Stimulated activated CD8-positive, alpha-beta memory T cell treated with anti-CD3 and anti-CD28 coated beads, Interleukin-4, amount 100 ng/mL, for 1 hour (primary cell): ENCODE measurements at regions not wholly inside any gene's neighbourhood (a gene's known extent, or its start where the extent isn't known, plus 50 kb on each side); places are given as distances from the start of the nearest gene placed in this dataset.
"Not testable (repeated sequence)": the region's sequence is repeated elsewhere in the genome, so short reads cannot be mapped to it uniquely, and the experiment has no call there.

ENCODE experiments used
- DNase-seq, 2 donors: peaks; one replicate each; pipeline ENCODE4 v3.0.0-alpha.2; 2020; ENCODE audit warnings: low read depth in 2 of 2, low spot score in 1 of 2

DNA sequence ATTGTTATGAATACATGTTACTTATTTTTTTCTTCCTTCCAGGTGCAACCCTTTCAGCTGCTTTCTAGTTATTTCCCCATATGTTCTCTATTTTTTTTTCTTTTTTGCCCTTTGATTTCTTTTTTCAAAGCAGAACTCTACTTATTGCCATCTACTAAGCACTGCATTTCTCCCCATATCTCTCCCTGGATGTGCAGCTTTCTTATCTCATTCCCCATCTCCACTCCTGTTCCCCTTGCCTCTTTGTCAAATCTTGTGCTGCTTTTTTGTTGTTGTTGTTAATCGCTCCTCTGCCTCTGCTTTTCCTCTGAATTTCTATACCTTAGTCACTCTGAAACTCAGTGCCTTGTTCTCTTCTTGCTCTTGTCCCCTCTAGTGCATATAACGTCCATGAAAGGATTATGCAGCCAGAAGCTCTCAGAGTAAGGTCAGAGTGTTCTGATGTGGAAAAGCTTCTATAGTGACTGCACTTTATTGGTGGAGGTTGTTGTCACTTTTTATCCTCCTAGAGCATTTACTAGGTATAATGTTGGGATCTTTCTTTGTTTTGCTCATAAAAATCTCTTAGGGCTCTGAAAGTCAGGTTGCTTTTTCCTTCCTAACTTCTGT is 51.1 kb upstream of the JADE1 start:
- no peak for DNase-seq

DNA sequence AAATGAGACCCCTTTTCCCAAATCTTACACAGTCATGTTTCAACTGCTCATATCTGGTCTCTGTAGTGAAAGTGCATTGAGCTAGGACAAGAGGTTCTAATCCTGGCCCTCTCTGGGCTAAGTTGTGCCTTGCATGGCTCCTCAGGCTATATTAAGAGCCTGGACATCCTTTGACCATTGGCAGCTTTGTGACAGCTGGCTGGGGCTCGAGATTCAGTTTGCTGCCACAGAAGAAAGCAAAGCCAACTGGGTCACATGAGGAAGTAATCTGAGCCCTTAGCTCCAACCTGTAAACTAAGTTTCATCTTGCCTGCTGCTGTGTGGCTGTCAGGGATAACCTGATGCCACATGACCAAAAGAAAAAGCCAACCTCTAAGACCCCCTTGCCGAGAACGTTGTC is 51.8 kb upstream of the JADE1 start:
- DNase-seq, result no peak

DNA sequence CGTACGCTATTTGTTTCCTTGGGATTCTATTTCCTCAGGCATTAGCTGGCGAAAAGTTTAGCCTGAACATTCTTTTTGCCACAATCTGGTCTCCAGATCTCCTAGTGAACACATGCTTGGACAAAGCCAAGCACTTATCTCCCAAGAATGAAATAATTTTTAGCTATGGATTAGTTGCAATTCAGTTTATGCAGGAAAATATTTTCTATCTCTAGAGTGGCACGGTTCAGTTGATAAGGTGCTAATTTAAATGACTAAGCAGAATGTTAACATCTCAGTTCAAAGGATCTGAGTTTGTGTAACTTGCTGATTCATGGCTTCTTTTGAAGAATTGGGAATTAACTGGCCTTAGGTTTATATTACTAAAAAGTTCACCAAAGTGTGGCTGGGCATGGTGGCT is 58.1 kb upstream of the JADE1 start:
- no peak for DNase-seq

DNA sequence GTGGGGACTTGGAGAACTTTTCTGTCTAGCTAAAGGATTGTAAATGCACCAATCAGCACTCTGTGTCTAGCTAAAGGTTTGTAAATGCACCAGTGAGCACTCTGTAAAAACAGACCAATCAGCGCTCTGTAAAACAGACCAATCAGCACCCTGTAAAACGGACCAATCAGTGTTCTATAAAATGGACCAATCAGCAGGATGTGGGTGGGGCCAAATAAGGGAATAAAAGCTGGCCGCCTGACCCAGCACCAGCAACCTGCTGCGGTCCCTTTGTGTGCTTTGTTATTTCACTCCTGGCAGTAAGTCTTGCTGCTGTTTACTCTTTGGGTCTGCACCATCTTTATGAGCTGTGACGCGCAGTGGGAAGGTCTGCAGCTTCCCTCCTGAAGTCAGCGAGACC is 67.8 kb upstream of the JADE1 start:
- not testable (repeated sequence) for DNase-seq

DNA sequence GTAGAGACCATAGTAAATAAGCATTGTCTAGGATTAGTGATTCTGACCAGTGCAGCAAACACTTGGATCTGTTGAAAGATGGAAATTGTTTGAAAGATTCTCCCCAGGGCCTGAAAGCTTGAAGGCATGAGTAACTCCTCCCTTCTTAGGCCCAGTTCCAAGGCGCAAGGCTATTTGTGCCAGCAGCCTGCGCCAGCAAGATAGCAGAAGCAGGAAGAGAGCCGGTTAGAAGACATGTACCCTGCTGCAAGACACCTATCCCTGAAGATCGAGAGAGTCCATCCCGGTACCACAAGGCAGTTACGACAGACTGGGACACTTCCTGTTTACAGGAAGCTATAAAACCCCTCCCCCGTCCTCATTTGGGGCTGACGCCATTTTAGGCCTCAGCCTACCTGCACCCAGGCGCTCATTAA is 72.4 kb upstream of the JADE1 start:
- DNase-seq, result no peak

DNA sequence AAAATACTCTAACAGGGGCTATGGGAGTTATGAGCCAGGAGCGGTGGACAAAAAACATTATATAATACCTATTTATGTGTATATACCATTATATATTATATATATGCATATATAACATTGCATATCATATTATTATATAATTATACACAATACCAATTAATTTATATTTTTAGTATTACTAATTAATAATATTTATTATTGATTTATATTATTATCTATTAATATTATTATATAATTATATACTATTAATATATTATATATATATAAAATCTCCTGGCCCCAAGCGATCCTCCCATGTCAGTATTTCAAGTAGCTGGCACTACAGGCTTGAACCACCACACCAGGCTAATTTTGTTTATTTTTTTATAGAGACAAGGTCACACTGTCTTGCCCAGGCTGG is 73.8 kb upstream of the JADE1 start:
- DNase-seq, result no peak

DNA sequence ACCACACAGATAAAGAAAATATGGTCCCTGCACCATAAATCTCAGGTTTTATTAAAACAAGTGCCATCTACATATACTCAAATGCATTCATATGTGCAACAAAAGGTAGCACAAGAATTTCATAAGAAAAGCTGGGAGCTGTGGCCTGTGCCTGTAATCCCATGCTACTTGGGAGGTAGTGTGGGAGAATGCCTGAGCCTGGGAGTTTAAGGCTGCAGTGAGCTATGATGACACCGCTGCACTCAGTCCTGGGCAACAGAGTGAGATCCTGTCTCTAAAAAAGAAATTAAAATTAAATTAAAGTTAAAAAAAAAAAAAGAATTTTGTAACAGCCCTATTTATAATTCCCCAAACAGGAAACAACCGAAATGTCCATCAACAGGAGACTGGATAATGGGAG is 81.3 kb upstream of the JADE1 start:
- DNase-seq, result no peak

DNA sequence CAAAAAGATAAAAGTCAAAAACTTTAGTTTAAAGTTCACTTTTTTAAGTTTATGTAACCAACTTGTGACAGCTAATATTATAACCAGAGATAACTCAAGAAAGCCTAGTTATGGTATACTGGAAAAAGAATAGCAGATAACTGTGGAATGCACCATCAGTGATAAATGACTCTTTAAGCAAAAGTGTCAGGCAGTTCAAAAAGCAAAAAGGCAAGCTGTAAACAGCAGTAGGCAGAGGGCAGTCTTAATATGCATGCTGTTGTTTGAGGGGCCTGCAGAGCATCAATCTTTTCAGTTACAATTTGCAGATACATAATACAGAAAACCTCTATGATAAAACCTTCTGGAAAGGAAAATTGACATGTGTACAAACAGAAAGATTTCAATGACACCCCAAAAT is 81.8 kb upstream of the JADE1 start:
- DNase-seq, result no peak

DNA sequence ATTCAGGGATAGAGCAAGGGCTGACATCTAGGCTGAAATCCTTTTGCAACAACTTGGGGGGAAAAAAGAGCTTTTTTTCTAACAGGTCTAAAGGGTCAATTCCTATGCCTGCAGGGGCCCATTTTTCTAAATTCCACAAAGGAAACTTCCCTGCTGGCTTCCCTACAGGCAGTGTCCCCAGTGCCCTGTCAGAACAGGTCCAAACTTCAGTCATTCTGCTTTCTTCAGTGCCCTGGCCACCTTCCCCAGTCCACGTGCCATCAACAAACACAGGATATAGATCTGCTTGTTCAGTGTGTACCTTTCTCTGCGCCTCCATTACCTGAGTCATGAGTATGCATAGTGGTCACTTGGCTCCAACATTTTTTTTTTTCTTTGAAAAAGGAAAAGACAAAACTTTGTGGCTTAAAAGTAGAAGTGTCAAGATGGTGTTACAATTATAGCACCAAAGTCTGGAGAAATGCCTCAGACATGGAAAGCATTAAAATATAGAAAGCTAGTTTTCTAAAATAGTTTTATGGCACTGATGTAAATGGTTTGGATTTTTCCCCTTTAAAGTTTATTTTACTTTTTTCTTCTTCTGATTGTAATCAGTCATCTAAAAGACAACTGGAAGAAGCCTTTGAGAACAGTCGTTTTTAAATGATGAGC is 84.0 kb upstream of the JADE1 start:
- no peak for DNase-seq

DNA sequence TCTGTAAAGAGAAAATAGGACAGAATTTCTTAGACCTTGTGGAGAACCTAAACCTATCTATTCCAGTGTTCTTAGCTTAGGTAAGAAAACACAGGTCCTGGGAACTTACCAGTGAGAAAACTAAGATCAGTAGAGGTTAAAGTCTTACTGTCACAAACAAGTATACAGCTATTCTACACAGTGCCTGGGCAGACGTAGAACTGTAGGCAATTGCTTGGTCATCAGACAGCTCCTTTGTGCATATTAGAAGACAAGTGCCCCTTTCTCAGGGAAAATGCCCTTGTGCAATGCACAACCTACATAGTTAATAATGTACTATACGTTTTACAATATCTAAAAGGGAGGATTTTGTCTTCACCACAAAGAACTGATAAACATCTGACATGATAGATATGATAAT is 86.6 kb upstream of the JADE1 start:
- DNase-seq, result no peak

DNA sequence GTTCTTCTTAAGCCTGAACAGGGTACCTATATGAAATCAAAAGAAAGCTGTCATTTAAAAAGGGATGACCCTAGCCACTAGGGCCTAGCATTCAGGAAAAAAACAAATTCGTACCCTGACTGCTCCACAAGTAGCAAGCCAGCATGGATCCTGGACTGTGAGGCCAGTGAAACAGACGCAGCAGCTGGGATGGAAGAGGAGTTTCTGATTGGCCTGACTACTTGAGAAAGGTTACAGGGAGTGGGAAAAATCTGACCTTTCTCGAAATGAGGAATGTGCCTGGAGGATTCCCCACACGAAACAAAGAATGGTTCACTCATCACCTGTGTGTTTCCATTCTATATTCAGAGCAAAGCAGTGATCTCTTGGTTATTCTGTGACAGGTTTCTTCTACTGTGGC is 87.6 kb upstream of the JADE1 start:
- DNase-seq, result no peak

DNA sequence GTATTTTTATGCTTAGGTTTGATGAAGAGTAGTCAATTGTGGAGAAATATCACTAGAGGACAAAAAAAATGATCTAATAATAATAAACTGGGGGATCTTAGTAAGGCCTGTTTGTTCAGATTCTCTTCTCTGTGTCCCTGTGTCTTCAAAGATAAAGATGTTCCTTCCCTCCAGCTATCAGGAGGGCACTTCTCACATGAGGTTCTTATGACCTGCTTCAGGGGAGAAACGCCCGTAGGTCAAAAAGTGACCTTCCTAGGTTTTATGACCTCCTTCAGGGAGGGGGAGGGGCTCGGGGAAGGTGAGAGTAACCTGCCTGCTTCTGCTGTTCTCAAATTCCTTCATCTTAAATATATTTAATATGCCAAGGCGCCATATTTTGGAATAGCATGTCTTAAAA is 89.2 kb upstream of the JADE1 start:
- no peak for DNase-seq

DNA sequence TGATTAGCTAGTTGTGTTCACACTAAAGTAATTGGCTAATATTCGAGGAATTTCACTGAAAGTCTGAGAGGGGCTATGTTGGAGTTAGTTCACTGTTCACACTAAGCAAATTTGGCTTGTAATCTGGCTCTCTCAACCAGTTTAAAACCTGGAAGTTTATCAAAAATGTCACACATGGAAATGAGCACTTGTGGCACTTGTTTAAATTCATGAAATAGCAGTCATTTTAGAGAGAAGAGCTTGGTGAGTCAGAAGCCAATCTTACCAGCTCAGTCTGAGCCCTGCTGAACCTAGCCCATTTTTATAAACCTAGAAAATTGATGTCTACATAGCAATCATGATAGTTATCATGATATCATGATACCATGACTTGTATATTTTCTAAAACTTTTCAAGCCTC is 90.7 kb upstream of the JADE1 start:
- DNase-seq, result no peak

DNA sequence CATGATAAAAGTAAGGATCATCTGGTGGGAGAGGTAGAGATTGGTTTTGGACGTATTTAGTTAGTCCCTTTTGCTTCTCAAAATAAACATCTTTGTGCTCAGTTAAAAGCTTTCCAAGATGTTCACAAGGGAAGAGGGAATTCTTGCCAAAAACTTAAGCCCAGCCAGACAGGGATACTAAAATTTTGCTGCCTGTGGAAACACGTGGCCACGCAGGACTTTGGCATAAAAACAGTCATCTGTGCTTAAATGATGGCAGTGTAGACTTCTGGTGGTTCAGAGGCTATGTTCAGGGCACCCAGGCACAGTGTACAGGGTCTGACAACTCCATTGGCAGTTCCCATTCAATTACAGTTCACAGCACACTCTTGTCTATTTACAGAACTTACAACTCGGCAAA is 93.2 kb upstream of the JADE1 start:
- DNase-seq, result no peak

DNA sequence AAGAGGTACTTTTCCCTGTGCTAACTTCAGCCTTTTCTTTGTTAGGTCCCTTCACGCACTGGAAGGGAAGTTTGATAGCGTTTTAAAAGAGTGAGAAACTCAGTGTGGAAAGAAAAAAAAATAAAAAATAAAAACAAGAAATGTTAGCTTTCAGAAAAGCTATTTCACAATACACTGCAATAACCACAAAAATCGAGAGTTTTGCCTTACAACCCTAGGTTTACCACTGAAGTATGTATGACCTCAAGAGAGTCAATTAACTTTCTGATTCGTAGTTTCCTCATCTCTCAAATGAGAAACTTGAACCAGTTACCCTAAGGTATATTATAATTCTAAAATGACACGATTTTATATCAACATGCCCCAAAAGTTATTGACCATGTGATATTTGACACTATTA is 93.9 kb upstream of the JADE1 start:
- no peak for DNase-seq

DNA sequence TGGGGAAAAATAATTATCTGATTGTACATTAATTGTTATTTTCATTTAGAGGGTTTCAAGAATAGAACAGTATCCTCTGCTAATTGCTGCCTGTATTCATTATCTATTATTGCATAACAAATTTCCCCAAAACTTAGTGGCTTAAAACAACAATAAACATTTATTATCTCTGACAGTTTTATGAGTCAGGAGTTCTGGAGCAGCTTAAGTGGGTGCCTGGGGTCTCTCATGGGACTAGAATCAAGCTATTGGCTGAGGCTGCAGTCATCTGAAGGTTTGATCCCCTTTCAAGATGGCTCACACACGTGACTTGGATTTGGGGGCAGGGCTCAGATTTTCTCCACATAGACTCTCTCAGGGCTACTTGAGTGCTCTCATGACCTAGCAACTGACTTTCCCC is 98.1 kb upstream of the JADE1 start:
- DNase-seq, result no peak

DNA sequence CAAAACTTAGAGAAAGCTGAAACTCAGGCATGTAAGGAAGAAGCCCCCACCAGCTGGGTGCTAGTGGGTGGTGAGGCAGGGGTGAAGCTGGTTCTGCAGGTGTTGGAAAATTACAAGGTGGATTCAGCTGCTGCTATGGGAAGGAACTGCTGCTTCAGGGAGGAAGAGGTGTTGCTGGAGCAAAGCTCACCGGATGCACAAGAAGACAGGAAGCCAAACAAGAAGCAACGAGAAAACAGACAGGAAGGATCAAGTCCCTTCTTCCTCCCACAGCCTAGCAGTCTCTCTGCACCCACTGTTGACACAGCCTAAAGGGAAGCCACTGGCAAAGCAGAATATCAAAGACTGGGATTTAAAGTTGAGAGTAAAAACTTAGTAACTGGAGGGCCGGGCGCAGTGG is 100.2 kb upstream of the JADE1 start:
- no peak for DNase-seq

DNA sequence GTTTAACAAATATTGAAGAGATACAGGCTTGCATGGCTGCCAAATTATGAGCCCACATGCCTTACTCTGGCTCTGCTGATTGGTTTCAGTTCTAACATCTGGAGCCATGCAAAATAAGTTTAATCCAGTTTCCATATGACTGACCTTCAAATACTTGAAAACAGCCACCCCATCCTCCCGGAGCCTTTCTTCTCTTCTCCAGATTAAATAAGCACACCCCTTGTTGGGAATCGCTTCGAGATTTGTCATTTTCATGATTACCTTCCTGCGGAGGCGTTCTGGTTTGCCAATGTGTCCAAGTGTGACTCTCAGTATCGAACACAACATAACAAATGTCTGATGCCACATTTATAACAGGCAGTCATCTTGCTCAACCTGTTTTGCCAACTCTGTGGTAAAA is 101.6 kb upstream of the JADE1 start:
- no peak for DNase-seq

DNA sequence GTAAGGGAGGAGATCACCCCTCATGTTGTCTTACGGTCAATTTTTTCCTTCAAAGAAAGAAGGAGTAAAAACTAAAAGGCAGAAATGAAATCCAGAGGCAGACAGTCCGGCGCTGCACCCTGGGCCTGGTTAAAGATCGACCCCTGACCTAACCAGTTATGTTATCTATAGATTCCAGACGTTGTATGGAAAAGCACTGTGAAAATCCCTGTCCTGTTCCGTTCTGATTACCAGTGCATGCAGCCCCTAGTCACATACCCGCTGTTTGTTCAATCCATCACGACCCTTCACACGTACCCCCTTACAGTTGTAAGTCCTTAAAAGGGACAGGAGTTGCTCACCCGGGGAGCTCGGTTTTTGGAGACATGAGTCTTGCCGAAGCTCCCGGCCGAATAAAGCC is 105.6 kb upstream of the JADE1 start:
- no peak for DNase-seq

DNA sequence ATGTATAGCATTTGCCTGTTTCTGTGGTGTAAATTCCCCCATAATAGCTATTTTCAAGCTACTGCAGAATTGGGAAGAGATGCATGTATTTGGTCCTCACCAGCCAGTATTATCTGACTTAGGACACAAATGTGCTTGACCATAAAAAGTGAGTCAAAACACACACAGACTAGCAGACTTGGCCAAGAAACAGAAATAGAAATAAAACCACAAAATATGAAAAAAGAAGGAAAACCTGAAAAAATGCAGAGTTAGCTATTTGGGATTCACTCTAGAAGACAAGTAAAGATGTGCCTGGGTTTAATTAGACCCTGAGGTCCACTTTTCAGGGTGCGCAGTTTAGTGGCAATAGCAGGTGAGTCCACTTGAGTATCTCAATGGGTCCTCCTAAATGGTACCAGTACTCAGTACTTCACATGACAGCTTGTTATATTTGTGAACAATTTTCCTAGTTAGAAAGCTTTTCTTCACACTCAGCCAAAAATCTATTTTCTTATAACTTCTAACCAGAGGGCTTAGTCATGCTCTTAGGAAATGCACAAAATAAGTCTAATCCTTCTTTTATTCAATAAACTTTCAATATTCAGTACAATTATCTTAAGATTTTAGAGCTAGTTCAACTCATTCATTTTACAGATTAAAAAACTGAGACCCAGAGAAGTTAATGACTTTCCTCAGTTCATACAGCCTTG is 108.7 kb upstream of the JADE1 start:
- DNase-seq, result no peak

DNA sequence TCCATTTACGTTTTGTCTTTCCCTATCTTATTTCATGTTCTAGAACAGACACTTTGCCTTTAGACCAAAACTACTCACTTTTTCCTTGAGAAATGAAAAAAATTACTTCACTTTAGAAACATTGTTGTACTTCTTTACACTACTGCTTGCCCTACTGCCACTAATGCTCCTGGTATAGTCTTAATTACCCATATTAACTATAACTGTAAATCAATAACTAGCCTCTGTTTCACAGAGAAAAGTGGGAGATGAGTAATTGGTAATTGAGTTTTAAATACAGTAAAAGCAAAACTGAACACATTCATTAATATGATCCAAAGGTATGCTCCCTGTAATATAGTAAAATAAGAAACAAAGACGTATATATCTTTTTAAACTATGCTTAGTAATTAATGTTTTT is 111.1 kb upstream of the JADE1 start:
- no peak for DNase-seq

DNA sequence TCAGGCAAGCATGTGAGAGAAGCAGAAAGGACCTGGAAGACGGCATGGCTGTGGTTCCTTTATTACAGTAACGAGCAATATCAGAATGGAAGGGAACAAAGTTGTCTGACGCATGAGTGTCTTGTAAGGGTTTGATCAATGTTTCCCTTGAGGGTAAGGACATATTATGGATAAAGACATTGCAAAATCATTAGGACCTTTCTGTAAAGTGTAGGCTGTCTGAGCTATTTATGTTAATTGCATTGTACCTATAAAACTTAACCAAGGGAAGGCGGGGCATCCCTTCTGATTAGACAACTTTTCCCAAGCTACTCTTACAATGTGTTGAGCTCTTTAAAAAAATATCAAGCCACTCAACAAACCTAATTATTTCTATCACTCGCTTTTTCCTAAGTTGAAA is 112.2 kb upstream of the JADE1 start:
- no peak for DNase-seq

DNA sequence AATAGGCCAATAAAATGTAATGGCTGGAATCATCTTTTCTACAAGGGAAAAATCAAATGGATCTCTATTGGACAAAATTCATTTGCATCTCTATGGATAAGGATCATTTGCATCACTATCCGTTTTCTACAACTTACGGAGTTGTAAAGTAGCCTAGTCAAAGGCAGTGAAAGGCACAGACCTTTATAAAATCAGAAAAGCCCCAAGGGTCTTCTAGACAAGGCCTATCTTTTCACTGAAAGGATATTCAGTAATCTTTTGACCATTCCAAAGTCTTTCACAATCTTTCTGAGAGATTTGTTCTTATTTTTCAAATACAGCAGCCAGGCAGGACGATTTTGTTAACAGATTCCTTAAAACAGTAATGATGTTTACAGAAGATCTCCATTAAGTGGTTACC is 119.5 kb upstream of the JADE1 start:
- DNase-seq, result no peak
